GM12891 (cell line): ENCODE measurements at regions not wholly inside any gene's neighbourhood (a gene's known extent, or its start where the extent isn't known, plus 50 kb on each side); places are given as distances from the start of the nearest gene placed in this dataset.

Experiments used
- POLR2A ChIP-seq: IDR thresholded peaks from 2 replicates; pipeline ENCODE4 v1.6.1; 2011; ENCODE audit warnings: low read depth, low read length, control low read depth
- POLR2AphosphoS5 ChIP-seq: IDR thresholded peaks from 2 replicates; pipeline ENCODE4 v1.6.1; 2011; ENCODE audit warnings: low read depth, low read length, control low read depth
- SPI1 ChIP-seq: IDR thresholded peaks from 2 replicates; pipeline ENCODE4 v1.6.1; 2011; ENCODE audit warnings: low read depth, low read length, control low read depth

GRCh38 chr3:104878395-104878794 is 488.3 kb upstream of the ALCAM start:
- TF ChIP-seq POLR2A (no peak), POLR2AphosphoS5 (no peak), SPI1 (no peak)
